ENCODE measurements at regions not wholly inside any gene's neighbourhood (a gene's known extent, or its start where the extent isn't known, plus 50 kb on each side); places are given as distances from the start of the nearest gene placed in this dataset.

GRCh38 chrX:34884817-34885216 is 57.8 kb upstream of the FAM47B start:
- no peak for TF ChIP-seq CTCF (IDR thresholded peaks at IDR 0.05; ENCODE audit: low read depth, low read length)
- POLR2A ChIA-PET, result no interaction called here
- H3K4me3 ChIP-seq (ENCODE audit: low read depth, low read length), result no peak overlapping the region

GRCh38 chrX:34886011-34886410 is 56.6 kb upstream of the FAM47B start:
- Histone ChIP-seq H3K4me3 (ENCODE audit: low read depth, low read length) (no peak overlapping the region), H3K27me3 (ENCODE audit: control insufficient read depth, insufficient read depth, low read length) (no peaks in the 10 kb centered on the region), H3K27ac (ENCODE audit: low read depth, low read length) (no peak overlapping the region), H3K9me3 (ENCODE audit: control insufficient read depth, insufficient read depth, low read length) (no peaks in the 10 kb centered on the region)
- no peak for DNase-seq (ENCODE audit: low read depth, low spot score)
- ChIA-PET POLR2A (no interaction called here), CTCF (interaction anchor here (2.8 kb wide), 1 partner anchor 248 kb away, joined by 9 read pairs; no protein-coding TSS in a partner anchor)
- no peak for TF ChIP-seq CTCF (IDR thresholded peaks at IDR 0.05; ENCODE audit: low read depth, low read length)

More at GRCh38 chrX:34884817-34885216, 57.8 kb upstream of the FAM47B start:
- peak; percentile 46 for DNase-seq (ENCODE audit: low read depth, low spot score)
- no peaks in the 10 kb centered on the region for H3K27me3 ChIP-seq (ENCODE audit: control insufficient read depth, insufficient read depth, low read length)
- H3K9me3 ChIP-seq (ENCODE audit: control insufficient read depth, insufficient read depth, low read length), result no peaks in the 10 kb centered on the region
- CTCF ChIA-PET, result interaction anchor here (2.8 kb wide), 1 partner anchor 246 kb away, joined by 9 read pairs; no protein-coding TSS in a partner anchor
- no peak overlapping the region for H3K27ac ChIP-seq (ENCODE audit: low read depth, low read length)

GRCh38 chrX:34891391-34891790 is 51.2 kb upstream of the FAM47B start:
- H3K4me3 ChIP-seq (ENCODE audit: low read depth, low read length), result no peak overlapping the region
- no peak overlapping the region for H3K27ac ChIP-seq (ENCODE audit: low read depth, low read length)
- ChIA-PET POLR2A (no interaction called here), CTCF (interaction anchor here (1.0 kb wide), 1 partner anchor 27 kb away, joined by 3 read pairs; no protein-coding TSS in a partner anchor)
- no peaks in the 10 kb centered on the region for H3K9me3 ChIP-seq (ENCODE audit: control insufficient read depth, insufficient read depth, low read length)
- no peak for TF ChIP-seq CTCF (IDR thresholded peaks at IDR 0.05; ENCODE audit: low read depth, low read length)
- no peaks in the 10 kb centered on the region for H3K27me3 ChIP-seq (ENCODE audit: control insufficient read depth, insufficient read depth, low read length)
- no peak for DNase-seq (ENCODE audit: low read depth, low spot score)
